Medulla oblongata (tissue), 1 donor: ENCODE measurements at regions not wholly inside any gene's neighbourhood (a gene's known extent, or its start where the extent isn't known, plus 50 kb on each side); places are given as distances from the start of the nearest gene placed in this dataset.

Source experiments
- DNase-seq: peaks from one replicate; pipeline ENCODE4 v3.0.0-alpha.2; 2015; ENCODE audit errors: extremely low spot score

DNA sequence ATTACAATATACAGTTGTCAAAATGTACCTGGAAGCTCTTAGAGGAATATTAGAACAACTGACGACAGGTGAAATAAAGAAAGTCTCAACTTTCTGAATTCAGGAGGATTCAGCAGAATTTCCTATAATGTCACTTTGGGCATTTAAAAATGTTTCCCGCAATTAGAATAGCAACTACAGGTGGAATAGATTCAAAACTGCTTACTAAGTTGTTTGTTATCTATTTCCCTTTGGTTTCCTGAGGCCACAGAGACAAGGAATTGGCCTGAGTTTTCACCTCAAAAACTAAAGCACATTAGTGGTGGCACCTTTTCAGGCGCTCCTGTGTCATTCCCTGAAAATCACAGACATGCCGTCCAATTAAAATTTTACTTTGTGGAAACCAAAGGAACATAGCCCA is 729.2 kb upstream of the FANCL start:
- no peak for DNase-seq

DNA sequence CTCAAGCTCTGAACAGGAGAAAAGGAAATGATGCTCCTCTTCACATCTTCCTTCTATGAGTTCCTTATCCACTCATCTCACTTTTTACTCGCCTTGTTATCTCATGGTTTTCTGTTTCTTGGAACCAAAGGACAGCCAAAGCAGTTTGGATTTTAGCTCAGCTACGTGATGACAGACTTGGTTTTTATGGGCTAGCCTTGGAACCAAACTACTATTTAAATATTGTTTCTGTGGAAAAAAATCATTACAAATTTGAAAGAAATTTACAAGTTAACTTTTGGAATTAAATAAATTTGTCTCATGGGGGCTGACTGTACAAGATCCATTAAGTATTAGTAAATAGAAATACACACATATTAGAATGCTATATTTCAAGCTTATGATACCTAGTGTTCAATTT is 727.8 kb upstream of the FANCL start:
- DNase-seq = no peak

DNA sequence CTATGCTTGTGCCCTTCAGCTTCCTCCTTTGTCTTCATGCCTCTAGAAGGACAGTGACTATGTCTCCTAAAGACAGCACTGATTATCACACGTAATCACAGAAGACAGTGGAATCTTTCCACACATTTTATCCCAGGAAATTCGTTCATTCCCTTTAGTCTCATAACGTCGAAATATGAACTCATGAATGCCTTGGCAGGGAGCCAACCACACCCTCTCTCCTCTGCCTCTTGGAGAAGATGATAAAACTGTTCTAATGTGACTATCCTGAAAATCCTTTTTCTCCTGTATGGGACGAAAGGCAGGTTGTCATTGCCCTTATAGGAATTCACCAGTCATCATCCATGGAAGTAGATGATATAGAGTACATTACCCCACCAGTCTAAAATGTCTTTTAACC is 726.6 kb upstream of the FANCL start:
- no peak for DNase-seq

DNA sequence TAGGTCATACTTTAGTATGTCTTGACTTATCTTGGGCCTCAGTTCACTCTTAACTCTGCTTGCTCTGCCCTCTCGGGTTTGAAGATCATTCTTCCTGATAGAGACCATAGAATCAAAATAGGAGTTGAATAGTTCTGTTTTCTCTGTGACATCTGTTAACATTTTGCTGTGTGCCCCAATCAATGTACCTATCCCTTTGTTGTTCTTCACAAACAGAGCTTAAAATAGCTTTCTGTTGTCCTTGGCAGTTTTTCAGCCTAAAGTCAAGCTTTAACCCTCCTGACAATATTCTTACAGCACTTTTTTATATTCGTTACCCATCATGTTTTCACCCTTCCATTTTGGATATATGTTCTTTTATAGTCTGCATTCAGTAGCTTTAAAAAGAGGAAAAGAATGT is 724.5 kb upstream of the FANCL start:
- no peak for DNase-seq

DNA sequence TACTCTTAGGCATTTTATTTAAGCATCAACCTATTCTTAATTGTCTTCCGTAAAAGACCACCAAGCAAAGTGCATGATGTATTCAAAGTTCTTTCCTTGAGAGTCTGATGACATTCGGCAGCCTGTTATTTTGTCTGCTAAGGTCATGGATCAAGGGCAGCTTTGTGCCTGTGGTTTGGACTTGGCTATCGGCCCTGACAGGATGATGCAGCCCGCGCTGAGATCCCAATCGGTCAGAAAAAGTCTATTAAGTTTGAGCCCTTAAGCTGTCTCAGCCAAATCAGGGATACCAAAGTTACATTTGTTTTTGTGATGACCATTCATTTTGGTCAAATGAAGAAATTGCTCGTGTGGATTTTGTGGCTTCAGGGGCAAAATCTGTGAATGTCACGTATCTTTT is 718.9 kb upstream of the FANCL start:
- DNase-seq = no peak

DNA sequence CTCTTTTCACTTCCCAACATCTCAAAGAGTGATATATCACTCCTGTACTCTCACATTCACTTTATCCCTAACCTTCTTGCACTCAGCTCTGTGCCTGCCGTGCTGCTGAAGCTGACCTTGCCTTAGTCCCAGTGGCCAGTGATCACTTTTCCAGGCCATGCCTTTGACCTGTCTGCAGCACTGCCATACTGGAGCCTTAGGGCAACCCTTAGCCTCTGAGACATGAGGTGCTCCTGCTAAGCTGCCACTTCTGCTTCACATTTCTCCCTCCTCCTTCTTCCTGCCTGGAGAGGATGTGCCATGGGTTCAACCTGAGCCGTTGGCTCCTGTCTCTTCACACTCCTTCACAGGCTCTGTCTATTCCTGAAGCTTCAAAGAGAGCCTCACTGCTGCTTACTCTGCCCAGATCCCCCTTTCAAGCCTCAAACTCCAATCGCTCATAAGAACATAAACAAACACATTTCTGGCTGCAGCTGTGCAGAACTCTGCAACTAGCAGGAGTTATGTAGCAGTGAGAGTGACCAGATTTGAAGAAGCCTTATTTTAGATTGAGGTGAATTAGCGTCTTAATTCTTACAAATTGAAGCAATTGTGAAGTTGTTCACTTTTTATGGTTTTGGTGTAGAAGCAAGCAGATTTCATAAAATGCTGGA is 716.2 kb upstream of the FANCL start:
- DNase-seq = no peak

DNA sequence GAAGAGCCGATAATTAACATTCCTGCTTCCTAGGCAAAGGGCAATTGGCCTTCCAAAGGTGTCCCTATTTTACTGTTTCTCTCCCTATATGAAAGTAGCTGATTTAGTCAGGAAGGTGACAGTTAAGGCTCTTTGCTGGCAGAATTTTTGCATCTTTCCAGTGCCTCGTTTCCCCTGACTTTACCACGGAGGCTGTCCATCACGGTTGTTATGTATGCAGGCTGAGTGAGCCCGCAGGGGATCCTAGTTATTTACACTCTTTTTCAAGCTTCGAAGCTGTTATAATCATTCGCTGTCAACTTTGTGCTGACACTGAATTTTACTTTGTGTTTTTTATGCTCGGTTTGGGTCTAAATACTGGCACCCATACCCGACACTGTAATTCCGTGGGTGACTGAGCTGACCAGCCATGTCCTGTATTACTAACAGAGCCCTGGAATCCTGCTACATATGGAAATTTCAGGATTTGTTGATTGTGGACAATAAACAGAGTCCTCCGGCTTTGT is 713.8 kb upstream of the FANCL start:
- DNase-seq = no peak

DNA sequence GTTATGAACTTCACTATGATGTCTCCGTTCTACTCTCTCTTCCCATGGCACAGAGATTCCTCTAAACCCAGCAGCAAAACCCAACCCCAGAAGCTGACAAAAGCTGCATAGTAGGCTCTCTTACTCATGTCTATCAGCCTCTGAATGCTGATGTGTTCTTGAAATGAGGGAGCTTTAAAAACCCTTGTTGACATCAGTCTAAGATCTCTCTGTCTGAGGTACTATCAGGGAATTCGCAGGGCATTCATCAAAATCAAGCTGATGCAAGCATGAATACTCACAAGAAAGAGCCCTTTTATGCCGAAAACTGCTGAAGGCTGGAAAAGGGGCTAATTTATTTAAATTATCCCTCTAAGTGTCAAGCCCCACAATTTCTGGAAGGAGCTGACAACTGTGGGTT is 710.6 kb upstream of the FANCL start:
- DNase-seq = no peak

DNA sequence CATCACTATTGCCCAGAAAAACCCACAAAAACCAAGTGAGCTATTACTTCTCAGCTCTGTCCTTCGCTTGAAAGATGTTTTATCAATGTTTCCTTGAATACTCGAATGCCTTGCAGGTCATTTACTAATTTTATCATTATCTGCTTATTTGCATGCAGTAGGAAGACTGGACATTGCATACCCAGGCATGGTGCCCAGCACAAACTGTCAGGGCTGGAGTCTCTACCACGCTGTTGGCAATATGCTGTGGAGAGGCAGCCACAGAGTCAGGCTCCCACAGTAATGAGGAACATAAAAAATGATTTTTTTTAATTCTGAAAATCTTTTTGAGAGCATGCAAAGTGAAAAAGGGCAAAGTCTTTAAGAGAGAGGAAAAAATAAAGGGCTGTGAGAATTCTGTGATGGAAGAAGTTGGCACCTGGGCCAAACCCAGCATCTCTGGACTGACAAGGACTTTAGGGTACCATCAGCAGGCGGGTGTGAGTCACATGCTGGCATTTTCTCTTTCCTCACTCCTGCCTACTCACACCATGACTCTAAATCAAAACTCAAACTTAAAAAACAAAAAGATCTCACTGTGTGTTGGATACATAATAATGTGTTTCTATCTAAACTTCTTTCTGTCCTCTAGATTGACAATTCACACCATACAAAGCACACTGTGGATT is 709.8 kb upstream of the FANCL start:
- no peak for DNase-seq

DNA sequence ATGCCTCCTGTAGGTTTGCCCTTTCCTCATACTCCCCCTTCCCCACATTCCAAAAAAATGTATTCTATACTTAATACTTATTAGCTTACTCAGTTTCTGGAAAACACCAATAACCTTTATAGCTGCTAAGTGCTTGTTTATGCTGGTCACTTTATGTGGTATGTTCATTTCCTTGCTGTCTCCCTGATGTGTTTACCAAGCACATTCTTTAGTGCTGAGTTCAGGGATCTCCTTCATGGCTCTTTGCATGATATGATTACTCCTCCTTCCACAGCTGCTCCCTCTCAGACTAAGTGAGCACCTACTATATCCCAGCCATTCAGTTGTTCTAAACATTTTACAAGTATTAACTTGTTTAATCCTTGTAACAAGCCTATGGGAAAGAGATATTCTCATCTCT is 698.3 kb upstream of the FANCL start:
- DNase-seq = no peak

DNA sequence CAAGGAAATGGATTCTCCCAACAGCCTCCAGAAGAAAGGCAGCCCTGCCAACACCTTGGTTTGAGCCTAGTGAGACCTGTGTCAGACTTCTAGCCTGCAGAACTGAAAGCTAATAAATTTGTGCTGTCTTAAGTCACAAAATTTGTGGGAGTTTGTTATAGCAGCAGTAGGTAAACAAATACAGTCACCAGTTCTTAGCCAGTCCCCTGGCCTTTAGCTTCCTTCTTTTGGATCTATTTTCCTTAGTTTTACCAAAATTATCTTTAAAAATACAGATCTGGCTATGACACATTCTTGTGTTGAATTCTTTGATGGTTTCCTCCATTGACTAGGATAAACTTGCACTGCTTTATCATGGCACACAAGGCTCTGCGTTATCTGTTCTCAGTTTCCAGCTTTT is 697.9 kb upstream of the FANCL start:
- DNase-seq = no peak

DNA sequence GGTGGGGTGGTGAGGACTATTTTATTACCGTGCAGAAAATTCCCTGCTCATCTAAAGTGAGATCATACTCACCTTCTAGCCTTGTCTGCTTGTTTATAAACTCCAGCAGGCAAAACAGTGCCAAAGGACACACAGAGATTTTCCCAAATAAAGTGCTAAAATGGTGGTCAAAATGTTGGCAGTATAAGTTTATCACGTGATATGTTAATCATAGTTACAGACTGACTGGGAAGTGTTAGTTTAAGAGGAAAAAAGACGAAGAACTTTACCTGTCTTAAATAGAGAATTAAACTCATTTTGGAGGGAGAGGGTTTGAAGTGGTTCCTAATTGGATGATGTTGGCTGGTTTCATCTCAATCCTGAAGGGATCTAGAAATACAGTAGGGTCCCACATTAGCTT is 691.7 kb upstream of the FANCL start:
- no peak for DNase-seq

DNA sequence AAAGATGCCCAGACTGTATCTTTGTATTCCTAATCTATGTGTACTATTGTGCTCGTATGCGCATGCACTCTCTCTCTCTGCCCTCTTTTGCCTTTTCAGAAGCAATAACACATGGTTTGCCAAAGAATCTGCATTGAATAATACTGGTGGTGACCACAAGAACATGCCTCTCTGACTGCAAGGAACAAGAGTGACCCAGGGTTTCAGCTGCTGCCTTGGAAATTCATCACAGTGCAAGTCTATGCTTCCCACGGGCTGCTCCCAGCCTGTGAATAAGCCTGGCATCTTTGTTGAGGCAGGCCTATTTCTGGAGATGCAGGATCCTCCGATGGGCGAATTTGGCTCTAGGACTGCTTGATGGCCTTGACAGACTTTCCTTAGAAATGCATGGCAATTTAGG is 689.4 kb upstream of the FANCL start:
- peak; percentile 21 for DNase-seq

DNA sequence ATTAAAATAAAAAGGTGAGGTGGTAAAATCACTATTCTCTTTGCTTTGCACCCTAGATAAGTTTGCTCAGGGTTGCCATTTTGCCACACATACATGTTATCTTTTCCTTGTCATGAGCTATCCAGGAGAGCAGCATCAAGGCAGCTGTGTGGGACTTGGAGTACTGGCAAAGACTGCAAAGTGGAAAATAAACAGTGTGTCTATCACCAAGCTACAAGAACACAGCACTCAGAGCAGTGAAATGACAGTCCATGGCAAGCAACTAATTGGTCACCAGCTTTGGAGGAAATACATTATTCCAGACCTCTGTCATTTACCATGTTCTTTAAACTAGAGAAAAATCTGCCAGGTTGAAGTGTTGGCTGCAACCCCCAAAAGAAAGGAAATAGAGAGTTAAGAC is 687.8 kb upstream of the FANCL start:
- no peak for DNase-seq

DNA sequence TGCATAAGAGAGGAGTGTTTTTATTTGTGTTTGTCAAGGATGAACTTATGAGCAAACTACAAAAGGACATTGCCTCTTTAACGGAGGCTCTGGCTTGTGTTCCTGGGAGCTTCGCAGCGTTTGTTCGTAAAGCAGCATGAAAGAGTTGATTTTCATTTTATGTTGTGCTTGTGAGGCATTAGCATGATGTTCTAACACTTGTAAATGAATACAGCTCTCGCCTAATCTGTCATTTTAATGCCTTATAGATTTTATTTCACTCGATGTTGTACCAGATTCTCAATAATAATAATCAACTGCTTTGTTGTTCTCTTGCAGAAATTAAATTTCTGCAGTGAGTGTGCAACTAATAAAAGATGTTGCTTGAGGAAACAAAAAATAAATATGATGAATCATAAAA is 687.3 kb upstream of the FANCL start:
- no peak for DNase-seq

DNA sequence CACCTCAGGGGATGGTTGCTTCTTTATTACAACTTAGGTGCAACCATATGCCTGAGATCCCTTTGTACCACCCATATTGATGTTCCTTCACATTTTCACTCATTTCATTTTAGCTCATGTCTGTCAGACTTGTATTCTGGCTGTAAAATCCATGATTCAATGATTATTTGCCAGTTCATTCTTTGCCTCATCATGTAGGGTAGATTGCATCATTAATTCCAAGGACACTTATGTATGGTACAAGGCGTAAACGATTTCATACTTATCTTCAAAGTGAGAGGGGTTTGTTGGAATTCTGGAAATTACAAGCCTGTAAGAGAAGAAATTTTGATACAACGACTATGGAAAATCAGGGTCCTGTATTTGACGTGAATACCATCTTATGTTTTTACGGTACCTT is 685.0 kb upstream of the FANCL start:
- DNase-seq = no peak

DNA sequence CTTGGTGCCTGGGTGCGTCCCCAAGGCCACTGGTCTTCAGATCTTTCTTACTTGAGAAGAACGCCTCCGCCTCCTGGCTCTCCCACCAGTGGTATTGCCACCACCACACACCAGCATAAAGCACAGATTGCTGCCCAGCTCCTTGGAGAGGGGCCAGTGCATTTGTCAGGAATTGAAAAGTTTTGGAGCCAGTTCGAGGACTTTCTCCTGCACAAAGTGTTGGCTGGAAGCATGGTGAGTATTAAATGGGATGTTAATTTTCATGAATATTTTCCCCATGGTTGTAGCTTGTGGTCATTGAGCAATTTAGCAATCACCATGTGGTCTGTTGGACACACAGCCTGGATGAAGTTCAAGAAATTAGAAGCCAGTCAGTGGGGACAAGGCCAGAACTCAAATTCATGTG is 684.6 kb upstream of the FANCL start:
- DNase-seq = peak; percentile 65

DNA sequence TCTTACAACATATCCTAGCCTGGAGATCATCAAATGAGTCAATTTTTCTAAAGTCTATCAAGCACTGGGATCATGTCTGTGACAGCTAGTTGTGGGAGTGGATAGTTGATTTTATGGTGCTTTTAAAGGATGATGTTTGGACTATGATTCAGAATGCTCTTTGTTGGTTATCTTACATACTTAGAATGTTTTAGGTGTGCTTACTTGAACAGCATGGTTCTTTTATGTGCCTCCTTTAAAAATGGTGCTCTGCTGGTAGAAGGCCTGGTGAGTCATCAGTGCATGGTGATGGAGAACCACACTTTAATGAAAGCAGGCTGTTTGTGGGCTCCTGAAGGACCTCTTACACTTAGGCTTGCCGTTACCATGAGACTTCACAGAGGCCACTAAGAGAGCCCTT is 682.7 kb upstream of the FANCL start:
- no peak for DNase-seq

DNA sequence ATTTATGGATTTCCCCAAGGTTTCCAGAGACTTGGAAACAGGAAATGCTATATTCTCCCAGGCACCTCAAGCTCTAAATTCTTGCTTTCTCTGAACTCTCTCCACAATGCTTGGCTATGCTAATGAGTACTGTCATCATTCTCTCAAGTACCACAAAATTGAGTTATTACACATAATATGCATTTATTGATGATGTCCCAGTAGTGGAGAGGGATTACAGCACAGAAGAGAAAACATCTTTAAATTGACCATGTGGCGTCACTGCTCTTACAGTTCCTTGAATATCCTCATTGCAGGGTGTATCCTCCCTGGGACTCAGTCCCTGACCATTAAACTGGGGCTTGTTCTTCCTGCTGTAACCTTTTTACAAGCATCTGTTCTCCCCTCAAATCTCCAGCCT is 681.1 kb upstream of the FANCL start:
- no peak for DNase-seq

DNA sequence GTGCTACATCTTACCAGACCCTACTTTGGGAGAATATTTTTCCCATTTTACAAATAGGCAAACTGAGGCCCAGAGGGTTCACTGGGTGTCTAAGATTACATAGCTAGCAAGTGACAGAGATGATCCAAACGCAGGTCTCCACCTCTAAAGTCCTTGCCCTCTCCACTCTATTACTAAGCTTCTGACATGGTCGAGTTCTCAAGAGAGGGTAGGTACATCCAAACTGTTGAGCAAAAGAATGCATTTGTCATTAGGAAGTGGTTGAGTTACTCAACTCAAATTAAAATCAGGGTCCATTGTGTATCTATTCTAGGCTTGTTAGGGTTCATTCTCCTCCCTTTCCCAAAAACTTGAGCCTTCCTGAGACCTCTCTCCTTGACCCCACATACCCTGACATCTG is 680.6 kb upstream of the FANCL start:
- DNase-seq = no peak

DNA sequence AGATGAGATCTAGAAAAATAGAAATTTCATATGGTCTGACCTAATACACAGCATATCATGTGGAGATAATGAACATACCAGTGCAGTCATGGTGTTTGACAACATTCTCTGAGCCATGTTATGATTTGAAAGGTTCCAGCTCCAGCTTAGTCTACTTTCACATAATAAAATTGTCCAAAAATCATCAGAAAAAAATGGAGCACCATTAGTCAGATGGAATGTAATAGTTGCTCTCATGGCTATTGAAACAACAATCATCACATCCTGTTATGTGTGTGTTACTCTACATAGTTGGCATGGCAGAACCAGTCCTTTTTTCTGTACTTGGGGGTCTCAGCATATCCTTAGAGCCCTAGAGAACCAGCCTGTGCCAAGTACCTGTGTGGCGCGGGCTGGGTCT is 678.9 kb upstream of the FANCL start:
- no peak for DNase-seq

DNA sequence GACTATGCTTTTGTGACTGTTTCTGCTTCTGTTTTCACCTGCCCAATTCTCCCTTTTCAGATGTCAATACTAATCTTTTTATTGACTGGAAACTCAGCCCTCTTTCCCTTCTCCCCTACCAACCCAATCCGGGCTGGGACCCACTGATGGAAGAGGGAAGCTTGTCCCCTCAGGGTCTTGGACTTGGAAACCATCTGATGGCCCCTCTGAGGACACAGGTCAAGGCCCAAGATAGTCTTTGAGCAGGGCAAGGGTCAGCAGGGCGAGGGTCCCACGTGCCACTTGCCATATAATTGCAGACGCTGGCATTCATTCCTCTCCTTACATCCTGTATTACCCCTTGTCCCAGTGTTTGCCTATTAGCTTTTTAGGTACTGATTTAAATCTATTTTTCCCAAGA is 678.2 kb upstream of the FANCL start:
- DNase-seq = no peak

DNA sequence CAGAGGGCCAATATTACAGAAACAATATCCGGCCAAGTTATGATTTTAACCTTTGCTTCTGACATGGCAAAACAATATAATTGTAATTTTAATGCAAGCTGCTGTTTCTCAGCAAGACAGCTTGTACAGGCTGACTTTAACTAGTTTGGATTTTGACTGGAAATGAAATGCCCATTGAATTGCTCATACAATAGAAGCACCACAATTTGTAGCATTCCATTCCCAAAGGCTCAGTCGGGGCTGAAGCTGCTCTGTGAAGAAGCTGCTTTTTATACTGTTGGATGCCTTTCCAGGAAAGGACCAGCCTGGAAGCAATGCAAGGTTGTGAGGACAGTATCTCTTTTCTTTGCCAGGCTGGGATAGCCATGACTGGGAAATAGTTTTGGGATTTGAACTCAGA is 677.0 kb upstream of the FANCL start:
- DNase-seq = peak; percentile 18

DNA sequence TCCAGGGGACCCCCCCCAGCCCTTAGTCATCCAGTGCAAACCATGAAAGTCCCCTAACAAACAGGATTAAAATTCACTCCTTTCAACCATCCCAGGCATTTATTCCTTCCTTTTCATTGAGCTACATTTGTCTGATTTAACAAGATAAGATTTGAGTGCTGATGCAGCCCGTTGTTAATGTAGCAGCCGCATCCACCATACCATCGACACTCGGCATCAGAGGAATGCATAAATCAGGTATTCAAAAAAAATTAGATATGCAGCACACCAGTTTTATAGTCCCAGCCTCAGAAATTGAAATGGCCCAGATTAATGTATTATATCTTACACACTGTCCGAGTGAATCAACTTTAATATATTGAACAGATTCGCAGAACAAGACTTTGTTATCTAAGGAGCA is 676.5 kb upstream of the FANCL start:
- DNase-seq = no peak
